ENCODE measurements at regions not wholly inside any gene's neighbourhood (a gene's known extent, or its start where the extent isn't known, plus 50 kb on each side); places are given as distances from the start of the nearest gene placed in this dataset.

DNA sequence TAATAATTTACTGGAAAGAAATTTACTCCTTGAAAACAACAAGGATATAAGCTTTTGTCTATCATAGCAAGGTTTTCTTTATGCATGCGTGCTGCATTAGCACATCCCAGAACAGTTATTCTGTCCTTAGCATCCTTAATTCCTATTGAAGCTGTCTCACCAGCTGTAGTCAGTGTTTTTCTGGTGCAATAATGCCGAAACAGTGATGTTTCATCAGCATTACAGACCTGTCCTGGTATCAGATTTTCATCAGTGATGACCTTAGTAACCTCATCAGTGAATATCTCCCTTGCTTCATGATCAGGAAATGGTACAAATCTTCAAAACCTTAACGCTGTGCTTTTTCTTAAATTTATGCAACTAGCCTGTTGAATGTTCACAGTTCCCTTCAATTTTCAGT lies 264.7 kb upstream of the STARD13 start:
- no peaks in the 10 kb centered on the region for H3K27me3 ChIP-seq (replicated peaks in 1 of 2; ENCODE audit: control insufficient read depth in 2 of 2, insufficient read depth in 2 of 2, low read length in 1 of 2)
- no peaks in the 10 kb centered on the region for H3K79me2 ChIP-seq (ENCODE audit: control insufficient read depth, insufficient read depth, low read length)
- H3K4me2 ChIP-seq (ENCODE audit: control insufficient read depth, insufficient read depth), result no peak overlapping the region
- intact Hi-C loops (cut with micrococcal nuclease; ENCODE audit: unreplicated experiment), result no loop called here
- no peaks in the 10 kb centered on the region for H4K20me1 ChIP-seq (ENCODE audit: control insufficient read depth, insufficient read depth)
- POLR2A ChIA-PET, result no interaction called here
- H3K27ac ChIP-seq (ENCODE audit: control insufficient read depth, insufficient read depth), result no peak overlapping the region
- H2AFZ ChIP-seq (ENCODE audit: control insufficient read depth, low read depth, low read length), result no peak overlapping the region
- no TSS peak for BruUV-seq (replicated peaks)
- ATAC-seq (no peak), FAIRE-seq (no peak), DNase-seq (ENCODE audit: low read depth, low spot score) (no peak)
- in situ Hi-C loops (cut with MboI), result no loop called here
- H3K9me3 ChIP-seq (replicated peaks; ENCODE audit: control insufficient read depth, insufficient read depth, low read length), result peaks cover 2% of the 10 kb centered on the region; the same call in 2 of the 3 replicates
- H3K4me1 ChIP-seq (ENCODE audit: control insufficient read depth, insufficient read depth, low read length), result peaks cover 16% of the 10 kb centered on the region; the same call in 1 of the 2 replicates
- RAD21 ChIA-PET (ENCODE audit: unreplicated experiment), result no interaction called here
- H3K9ac ChIP-seq (ENCODE audit: control insufficient read depth, insufficient read depth, low read length), result no peak overlapping the region
- H3K4me3 ChIP-seq, result no peak overlapping the region
- no peak for TF ChIP-seq FOXK2 (IDR thresholded peaks at IDR 0.05)
- TF ChIP-seq CBX3 (IDR thresholded peaks at IDR 0.05; ENCODE audit: borderline replicate concordance, low read depth), result no peak
- no peak for TF ChIP-seq MEF2A (IDR thresholded peaks at IDR 0.05; ENCODE audit: insufficient read depth, low read depth, low read length)
- TF ChIP-seq, protein P1, sequence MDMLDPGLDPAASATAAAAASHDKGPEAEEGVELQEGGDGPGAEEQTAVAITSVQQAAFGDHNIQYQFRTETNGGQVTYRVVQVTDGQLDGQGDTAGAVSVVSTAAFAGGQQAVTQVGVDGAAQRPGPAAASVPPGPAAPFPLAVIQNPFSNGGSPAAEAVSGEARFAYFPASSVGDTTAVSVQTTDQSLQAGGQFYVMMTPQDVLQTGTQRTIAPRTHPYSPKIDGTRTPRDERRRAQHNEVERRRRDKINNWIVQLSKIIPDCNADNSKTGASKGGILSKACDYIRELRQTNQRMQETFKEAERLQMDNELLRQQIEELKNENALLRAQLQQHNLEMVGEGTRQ (IDR thresholded peaks at IDR 0.05; ENCODE audit: borderline replicate concordance, low read depth, low read length), result no peak
- TF ChIP-seq ZZZ3 (IDR thresholded peaks at IDR 0.05; ENCODE audit: control insufficient read depth, insufficient read length, low read depth), result no peak
- TF ChIP-seq, protein P2, sequence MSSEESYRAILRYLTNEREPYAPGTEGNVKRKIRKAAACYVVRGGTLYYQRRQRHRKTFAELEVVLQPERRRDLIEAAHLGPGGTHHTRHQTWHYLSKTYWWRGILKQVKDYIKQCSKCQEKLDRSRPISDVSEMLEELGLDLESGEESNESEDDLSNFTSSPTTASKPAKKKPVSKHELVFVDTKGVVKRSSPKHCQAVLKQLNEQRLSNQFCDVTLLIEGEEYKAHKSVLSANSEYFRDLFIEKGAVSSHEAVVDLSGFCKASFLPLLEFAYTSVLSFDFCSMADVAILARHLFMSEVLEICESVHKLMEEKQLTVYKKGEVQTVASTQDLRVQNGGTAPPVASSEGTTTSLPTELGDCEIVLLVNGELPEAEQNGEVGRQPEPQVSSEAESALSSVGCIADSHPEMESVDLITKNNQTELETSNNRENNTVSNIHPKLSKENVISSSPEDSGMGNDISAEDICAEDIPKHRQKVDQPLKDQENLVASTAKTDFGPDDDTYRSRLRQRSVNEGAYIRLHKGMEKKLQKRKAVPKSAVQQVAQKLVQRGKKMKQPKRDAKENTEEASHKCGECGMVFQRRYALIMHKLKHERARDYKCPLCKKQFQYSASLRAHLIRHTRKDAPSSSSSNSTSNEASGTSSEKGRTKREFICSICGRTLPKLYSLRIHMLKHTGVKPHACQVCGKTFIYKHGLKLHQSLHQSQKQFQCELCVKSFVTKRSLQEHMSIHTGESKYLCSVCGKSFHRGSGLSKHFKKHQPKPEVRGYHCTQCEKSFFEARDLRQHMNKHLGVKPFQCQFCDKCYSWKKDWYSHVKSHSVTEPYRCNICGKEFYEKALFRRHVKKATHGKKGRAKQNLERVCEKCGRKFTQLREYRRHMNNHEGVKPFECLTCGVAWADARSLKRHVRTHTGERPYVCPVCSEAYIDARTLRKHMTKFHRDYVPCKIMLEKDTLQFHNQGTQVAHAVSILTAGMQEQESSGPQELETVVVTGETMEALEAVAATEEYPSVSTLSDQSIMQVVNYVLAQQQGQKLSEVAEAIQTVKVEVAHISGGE (CRISPR knock-in tag; IDR thresholded peaks at IDR 0.05), result no peak
- TF ChIP-seq RAD51 (IDR thresholded peaks at IDR 0.05), result no peak
- TF ChIP-seq POU2F2 (IDR thresholded peaks at IDR 0.05; ENCODE audit: borderline replicate concordance, low read depth, low read length), result no peak
- no peak for TF ChIP-seq RUNX3 (IDR thresholded peaks at IDR 0.05; ENCODE audit: low read length)
- no peak for TF ChIP-seq ESRRA (IDR thresholded peaks at IDR 0.05; ENCODE audit: low read length)
- no peak for TF ChIP-seq CBFB (IDR thresholded peaks at IDR 0.05; ENCODE audit: low read depth)
- TF ChIP-seq SREBF2 (IDR thresholded peaks at IDR 0.05; ENCODE audit: low read length), result no peak
- TF ChIP-seq, protein P3, sequence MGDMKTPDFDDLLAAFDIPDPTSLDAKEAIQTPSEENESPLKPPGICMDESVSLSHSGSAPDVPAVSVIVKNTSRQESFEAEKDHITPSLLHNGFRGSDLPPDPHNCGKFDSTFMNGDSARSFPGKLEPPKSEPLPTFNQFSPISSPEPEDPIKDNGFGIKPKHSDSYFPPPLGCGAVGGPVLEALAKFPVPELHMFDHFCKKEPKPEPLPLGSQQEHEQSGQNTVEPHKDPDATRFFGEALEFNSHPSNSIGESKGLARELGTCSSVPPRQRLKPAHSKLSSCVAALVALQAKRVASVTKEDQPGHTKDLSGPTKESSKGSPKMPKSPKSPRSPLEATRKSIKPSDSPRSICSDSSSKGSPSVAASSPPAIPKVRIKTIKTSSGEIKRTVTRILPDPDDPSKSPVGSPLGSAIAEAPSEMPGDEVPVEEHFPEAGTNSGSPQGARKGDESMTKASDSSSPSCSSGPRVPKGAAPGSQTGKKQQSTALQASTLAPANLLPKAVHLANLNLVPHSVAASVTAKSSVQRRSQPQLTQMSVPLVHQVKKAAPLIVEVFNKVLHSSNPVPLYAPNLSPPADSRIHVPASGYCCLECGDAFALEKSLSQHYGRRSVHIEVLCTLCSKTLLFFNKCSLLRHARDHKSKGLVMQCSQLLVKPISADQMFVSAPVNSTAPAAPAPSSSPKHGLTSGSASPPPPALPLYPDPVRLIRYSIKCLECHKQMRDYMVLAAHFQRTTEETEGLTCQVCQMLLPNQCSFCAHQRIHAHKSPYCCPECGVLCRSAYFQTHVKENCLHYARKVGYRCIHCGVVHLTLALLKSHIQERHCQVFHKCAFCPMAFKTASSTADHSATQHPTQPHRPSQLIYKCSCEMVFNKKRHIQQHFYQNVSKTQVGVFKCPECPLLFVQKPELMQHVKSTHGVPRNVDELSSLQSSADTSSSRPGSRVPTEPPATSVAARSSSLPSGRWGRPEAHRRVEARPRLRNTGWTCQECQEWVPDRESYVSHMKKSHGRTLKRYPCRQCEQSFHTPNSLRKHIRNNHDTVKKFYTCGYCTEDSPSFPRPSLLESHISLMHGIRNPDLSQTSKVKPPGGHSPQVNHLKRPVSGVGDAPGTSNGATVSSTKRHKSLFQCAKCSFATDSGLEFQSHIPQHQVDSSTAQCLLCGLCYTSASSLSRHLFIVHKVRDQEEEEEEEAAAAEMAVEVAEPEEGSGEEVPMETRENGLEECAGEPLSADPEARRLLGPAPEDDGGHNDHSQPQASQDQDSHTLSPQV (IDR thresholded peaks at IDR 0.05), result no peak
- H3K36me3 ChIP-seq (ENCODE audit: control insufficient read depth in 2 of 2, insufficient read depth in 2 of 2, low read length in 1 of 2), result no peaks in the 10 kb centered on the region
- WGBS (ENCODE audit: insufficient coverage, insufficient replicate concordance, low lambda C conversion rate, missing lambda C conversion rate), result 75% methylated on average over 3 of the region's 3 CpGs
- CTCF ChIA-PET, result no interaction called here
- SMC1A ChIA-PET (ENCODE audit: uncharacterized antibody, unreplicated experiment), result interaction anchor here (0.8 to 1.5 kb wide), 2 partner anchors 11 to 17 kb away, joined by 3 read pairs; no protein-coding TSS in a partner anchor

All from GM12878 (cell line).